ENCODE measurements at regions not wholly inside any gene's neighbourhood (a gene's known extent, or its start where the extent isn't known, plus 50 kb on each side); places are given as distances from the start of the nearest gene placed in this dataset.
"Not testable (repeated sequence)": the region's sequence is repeated elsewhere in the genome, so short reads cannot be mapped to it uniquely, and the experiment has no call there.

DNA sequence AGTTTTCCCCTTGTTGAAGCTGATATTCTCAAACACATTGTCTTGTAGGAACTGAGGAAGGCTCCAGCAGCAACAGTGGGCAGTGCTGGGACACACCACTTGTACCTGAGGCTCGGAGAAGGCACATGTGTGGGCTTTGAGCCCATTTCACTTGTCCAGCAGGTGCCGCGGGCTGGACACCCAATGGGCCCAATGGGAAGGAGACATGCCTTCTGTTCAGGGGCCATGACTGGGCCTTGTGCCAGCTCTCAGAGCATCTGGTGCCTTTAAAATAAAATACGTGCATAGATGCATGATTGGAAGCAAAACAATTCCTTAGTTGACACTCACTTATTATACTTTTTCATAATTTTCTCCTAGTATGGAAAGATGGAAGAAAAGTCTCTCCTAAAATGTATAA is 334.2 kb downstream of the KLF13 start:
- DNase-seq (ENCODE audit: low spot score): no peak
- TF ChIP-seq, protein P1, sequence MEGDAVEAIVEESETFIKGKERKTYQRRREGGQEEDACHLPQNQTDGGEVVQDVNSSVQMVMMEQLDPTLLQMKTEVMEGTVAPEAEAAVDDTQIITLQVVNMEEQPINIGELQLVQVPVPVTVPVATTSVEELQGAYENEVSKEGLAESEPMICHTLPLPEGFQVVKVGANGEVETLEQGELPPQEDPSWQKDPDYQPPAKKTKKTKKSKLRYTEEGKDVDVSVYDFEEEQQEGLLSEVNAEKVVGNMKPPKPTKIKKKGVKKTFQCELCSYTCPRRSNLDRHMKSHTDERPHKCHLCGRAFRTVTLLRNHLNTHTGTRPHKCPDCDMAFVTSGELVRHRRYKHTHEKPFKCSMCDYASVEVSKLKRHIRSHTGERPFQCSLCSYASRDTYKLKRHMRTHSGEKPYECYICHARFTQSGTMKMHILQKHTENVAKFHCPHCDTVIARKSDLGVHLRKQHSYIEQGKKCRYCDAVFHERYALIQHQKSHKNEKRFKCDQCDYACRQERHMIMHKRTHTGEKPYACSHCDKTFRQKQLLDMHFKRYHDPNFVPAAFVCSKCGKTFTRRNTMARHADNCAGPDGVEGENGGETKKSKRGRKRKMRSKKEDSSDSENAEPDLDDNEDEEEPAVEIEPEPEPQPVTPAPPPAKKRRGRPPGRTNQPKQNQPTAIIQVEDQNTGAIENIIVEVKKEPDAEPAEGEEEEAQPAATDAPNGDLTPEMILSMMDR (IDR thresholded peaks at IDR 0.05; ENCODE audit: borderline replicate concordance, control extremely low read depth, extremely low read depth, insufficient read depth, missing control alignments): no peak
- in situ Hi-C loops (cut with MboI; ENCODE audit: low sequenced_read_pairs, unreplicated experiment): no loop called here

DNA sequence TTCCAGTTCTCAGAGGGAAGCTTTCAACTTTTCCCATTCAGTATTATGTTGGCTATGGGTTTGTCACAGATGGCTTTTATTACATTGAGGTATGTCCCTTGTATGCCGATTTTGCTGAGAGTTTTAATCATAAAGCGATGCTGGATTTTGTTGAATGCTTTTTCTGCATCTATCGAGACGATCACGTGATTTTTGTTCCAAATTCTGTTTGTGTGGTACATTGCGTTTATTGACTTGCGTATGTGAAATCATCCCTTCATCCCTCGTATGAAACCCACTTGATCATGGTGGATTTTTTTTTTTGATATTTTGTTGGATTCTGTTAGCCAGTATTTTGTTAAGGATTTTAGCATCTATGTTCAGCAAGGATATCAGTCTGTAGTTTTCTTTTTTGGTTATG is 339.1 kb downstream of the KLF13 start:
- DNase-seq (ENCODE audit: low spot score); in situ Hi-C loops (cut with MboI; ENCODE audit: low sequenced_read_pairs, unreplicated experiment): not testable (repeated sequence)

DNA sequence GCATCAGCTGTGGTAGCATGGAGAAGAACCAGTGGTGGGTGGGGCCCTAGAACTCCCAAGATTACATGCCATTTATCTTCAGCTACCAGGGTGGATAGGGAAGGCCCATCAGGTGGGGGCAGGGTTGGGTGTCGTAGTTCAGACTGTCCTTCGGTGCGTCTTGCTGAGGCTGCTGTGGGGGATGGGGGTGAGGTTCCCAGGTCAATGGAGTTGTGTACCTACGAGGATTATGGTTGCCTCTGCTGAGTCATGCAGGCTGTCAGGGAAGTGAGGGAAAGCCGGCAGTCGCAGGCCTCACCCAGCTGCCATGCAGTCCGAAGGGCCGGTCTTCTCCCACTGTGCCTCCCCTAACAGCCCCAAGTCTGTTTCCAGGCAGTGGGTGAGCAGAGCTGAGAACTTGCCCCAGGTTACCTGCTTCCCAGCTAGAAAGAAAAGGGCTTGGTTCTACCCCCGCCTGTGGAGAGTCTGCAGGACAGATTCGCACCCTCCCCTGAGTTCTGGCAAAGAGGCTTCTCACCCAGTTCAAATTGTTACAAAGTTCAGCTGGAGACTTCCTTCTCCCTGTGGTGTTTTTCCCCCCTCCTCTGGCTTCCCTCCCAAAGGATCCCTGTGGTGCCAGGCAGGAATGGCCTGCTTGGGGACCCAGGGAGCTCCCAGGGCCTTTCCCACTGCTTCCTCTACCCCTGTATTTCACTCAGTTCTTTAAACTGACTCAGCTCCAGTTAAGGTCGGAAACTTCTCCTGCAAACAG is 342.7 kb downstream of the KLF13 start:
- DNase-seq (ENCODE audit: low spot score); in situ Hi-C loops (cut with MboI; ENCODE audit: low sequenced_read_pairs, unreplicated experiment): not testable (repeated sequence)

DNA sequence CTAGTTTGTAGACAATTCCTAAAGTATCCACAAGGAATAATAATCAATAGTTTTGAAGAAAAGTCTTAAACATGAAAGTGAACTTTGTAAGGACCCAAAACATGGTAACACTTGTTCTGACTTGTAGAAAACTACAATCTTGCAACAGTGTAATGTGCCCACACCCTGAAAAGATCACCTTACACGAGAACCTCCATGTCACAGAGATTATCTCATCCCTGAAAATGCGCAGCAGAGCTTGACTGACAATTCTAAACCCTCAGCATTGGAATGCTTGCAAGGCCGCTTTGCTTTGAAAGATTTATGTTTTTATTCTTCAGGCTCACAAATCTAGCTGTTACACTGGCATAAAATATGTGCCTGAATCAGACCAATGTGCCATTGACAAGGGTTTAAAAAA is 346.6 kb downstream of the KLF13 start:
- in situ Hi-C loops (cut with MboI; ENCODE audit: low sequenced_read_pairs, unreplicated experiment); DNase-seq (ENCODE audit: low spot score): not testable (repeated sequence)

DNA sequence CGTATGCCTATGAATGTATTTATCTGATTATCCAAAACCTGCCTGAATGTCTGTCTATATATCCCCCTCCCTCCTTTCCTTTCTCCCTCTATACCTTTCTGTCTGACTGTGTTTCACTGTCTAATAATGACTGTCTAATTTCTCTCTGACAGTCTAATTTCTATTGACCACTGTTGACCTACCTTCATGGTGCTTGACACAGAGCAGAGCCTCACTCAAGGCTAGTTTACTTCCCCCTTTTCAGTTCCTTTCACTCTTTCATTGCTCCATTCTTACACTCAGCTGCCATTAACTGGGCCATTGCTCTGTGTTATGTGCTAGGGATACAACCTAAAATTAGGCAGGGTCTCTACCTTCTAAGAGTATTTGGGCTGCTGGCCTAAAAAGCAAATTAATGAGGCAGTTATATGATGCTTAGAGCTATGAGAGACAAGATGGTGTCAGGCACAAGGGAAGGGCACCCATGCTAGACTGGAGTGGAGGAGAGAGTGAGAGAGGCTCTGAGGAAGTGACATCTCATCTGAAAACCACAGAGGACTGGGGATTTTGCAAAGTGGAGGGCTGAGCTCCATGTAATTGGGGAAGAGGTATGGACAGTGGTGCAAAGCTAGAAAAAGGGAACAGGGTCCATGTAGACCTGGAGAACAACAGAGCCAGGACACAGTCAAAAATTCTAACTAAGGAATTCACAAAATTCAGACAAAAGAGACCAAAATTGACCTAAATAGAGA is 348.6 kb upstream of the CHRNA7 start:
- in situ Hi-C loops (cut with MboI; ENCODE audit: low sequenced_read_pairs, unreplicated experiment): not testable (repeated sequence)

DNA sequence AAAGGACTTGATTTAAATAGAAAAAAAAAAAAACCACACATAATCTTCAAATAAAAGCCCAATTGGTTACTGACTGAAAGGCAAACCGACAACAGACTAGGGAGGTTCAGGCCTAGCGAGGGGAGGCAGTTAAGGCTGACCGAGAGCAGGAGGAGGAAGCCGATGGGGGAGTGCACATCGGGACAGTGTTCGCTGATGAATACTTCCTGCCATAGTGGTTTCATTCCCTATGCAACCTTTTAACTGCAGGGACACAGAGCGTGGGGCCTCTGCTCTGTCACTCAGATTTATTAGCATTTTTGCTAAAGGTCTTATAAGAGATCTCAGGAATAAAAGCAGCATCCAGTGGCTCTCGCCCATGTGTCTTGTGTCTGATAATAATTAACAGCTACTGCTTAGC is 343.2 kb upstream of the CHRNA7 start:
- in situ Hi-C loops (cut with MboI; ENCODE audit: low sequenced_read_pairs, unreplicated experiment); DNase-seq (ENCODE audit: low spot score): not testable (repeated sequence)

More for the DNA sequence above, 348.6 kb upstream of the CHRNA7 start:
- DNase-seq (ENCODE audit: low spot score): not testable (repeated sequence)

DNA sequence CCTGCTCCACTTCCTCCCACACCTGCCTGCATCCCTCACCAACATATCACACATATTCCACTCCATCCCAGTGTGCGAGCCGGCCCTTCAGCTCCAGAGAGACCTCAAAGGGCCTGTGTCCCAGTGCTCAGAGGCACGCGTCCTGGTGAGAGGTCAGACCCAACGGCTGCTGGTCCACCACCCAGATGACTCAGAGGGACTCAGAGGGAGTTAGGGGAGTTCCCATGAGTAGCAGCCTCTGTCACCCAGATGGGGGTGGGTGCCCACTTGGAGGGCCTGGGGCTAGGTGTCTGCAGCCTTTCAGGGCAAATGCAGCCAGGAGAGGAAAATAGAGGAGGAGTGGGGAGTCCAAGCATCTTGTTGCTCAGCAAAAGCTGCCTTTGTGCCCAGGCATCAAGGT is 333.8 kb upstream of the CHRNA7 start:
- DNase-seq (ENCODE audit: low spot score); in situ Hi-C loops (cut with MboI; ENCODE audit: low sequenced_read_pairs, unreplicated experiment): not testable (repeated sequence)

DNA sequence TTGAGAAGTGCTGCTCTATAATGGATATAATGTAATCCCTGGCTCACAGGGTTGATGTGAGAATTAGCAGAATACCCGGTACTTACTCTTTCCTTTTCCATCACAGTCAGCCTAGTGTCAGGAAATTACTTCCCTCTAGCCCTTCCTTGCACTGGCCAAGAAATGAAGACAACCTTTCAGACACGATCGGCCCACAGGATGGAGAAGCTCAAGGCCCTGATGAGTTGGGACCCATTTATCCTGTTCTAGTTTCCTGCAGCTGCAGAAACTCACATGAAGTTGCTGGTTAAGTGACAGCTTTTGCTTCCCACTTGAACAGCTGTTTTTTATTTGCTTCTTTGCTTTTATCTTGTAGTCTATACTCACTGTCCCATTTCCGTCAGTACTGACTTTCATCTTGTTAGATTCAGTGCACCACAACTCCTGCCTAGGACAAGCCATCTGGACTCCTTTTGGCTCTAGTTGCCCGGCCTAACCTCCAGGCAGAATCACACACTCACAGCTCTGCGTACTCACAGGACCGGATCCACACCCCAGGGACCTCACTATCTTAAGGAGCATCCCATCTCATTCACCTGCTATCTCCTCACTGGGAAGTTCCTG is 325.1 kb upstream of the CHRNA7 start:
- in situ Hi-C loops (cut with MboI; ENCODE audit: low sequenced_read_pairs, unreplicated experiment); DNase-seq (ENCODE audit: low spot score): not testable (repeated sequence)

DNA sequence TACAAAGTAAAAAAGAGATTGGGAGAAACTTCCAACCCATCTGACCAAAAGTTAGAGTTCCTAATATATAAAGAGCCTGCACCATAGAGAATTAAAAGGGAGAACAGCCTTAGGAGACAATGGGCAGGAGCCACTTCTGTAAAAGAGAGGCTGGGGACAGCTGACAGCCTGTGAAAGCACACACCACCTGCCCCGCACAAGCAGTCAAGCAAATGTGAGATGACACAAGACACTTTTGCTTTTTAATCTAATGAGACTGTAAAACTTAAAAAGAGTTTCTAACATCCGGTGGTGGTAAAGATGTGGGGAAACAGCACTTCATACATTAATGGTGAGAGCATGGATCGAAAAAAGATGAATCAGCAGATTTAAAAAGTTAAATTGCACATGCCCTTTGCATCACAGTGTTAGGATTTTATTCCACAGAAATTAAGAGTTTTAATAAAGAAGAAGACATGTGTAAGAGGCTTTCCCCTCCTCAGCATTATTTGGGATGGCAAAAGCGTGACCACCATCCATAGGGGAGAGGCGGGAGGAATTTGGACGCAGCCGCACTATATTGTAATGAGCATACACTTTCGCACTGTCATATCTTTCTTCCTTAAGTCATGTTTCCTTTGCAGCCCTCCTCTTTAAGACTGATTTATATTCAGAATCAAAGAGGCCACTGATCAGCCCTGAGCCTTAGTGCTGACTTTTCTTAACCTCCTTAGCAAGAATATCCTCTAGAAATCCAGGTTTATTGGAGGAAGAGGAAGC is 322.2 kb upstream of the CHRNA7 start:
- in situ Hi-C loops (cut with MboI; ENCODE audit: low sequenced_read_pairs, unreplicated experiment); DNase-seq (ENCODE audit: low spot score): not testable (repeated sequence)

DNA sequence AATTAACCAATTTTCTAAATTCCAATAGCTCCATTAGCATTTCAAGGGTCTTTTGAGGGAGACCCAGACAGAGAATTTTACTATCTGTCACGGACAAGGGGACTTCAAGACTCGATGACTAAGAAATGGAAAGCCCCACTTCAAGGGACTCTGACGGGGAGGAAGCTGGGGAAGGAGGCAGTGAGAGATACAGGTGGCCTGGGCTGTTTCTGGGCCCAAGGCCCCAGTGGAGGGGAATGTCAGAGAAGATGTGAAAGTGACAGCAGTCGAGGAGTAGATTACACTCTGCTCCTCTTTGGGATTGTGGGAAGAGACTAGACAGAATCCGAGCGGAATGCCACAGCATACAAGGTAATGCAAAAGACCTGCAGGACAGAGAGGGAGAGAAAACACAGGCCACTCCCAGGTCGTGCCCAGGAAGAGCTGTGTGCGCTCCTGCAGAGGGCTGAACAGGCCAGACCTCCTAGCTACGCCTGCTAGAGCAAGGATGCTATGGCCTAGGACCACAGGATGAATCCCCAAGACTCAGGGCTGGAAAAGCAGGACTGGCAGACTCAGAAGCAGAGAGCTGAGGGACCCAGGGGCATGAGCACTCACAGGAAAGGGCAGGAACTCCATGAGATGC is 321.5 kb upstream of the CHRNA7 start:
- in situ Hi-C loops (cut with MboI; ENCODE audit: low sequenced_read_pairs, unreplicated experiment); DNase-seq (ENCODE audit: low spot score): not testable (repeated sequence)

DNA sequence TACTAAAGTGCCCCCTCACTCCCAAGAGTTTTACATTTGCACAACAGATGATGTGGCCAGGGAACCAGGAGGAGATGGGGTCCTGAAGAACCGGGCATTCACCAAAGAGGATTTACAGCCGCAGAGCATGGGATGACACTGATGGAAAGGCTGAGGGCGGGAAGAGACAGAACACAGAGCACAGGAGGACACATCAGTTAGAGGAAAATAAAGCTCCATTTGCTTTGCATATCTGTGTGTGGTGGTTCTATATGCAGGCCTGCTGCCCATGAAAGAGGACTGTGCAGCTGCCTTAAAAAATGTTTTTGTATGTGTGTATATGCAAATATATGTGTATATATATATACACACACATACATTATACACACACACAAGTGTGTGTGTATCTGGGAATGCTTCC is 320.8 kb upstream of the CHRNA7 start:
- DNase-seq (ENCODE audit: low spot score); in situ Hi-C loops (cut with MboI; ENCODE audit: low sequenced_read_pairs, unreplicated experiment): not testable (repeated sequence)

DNA sequence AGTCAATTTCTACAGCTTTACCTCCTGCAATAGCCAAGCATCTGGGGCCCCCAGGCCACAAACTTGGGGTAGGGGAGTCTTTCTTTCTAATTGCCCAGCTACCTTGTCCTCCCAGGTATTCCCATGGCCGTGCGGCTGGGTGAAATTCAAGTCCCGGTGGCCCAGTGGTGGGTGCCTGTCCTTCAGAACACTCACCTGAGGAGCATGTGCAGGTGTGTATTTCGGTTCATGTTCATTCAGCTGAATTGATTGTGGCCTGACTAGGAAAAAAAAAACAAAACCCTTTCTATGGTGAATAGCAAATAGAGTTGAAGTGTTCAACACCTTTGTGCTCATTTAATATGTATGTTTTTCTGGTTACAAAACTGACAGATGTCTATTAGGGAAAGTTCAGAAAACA is 319.5 kb upstream of the CHRNA7 start:
- DNase-seq (ENCODE audit: low spot score); in situ Hi-C loops (cut with MboI; ENCODE audit: low sequenced_read_pairs, unreplicated experiment): not testable (repeated sequence)

DNA sequence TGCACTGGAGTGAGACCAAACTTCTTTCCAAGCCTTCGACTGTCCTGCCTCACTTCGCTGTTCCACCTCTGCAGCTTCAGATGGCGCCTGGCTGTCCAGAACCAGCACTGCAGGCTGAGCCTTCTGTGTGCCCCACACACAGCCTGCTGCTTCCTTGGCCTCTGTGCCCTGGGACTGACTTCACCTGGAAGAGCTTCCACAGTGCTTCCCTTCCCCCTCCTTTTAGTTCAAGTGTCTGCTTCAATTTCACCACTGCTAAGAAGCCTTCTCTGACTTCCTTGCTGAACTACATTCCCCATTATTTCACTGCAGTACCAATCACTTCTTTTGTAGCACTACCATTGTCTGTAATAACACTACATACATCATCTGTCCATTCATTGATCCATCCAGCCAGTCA is 315.1 kb upstream of the CHRNA7 start:
- DNase-seq (ENCODE audit: low spot score); in situ Hi-C loops (cut with MboI; ENCODE audit: low sequenced_read_pairs, unreplicated experiment): not testable (repeated sequence)

DNA sequence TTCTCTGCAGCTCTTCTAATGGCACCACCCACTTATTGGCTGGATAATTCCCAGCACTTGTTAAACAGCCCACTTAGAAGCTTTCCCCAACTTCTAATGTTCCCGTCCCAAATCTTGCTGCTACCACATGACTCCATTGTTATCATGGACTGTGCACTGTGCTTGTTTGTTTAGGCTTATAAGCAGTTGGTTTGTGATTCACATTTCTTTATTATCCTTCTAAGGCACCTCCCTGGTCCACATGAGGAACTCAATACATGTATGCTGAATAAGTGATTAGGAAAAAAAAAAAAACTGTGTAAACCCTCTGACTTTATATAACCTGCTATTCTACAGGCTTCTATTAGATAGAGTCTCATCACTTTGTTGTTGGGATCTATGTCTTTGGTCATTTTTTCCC is 311.7 kb upstream of the CHRNA7 start:
- in situ Hi-C loops (cut with MboI; ENCODE audit: low sequenced_read_pairs, unreplicated experiment): not testable (repeated sequence)

DNA sequence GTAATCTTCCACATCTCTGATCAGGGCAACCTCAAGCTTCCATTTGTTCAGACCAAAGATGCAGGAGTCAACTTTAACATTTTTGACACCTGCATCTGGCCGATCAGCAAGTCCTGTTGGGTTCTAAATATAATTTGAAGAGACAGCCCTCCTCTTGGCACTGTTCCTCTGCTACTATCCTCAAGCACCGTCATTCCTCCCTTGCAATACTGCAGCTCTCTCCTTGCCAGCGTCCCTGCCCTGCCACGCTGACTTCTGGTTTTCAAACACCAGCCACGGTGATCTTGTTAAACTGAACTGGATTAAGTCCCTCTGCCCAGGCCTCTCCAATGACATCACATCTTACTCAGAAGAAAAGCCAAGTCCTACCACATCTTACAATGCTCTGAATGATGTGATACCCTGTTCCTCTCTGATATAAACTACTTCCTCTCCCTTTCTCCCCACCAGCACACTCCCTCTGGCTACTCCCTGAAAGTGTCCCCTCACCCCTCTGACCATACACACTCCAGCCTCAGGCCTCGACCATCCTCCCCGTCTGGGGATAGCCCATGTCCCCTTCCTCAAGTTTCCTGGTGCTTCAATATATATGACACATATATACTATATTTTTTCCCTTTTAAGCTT is 310.8 kb upstream of the CHRNA7 start:
- in situ Hi-C loops (cut with MboI; ENCODE audit: low sequenced_read_pairs, unreplicated experiment): not testable (repeated sequence)

More for the DNA sequence above, 311.7 kb upstream of the CHRNA7 start:
- not testable (repeated sequence) for DNase-seq (ENCODE audit: low spot score)

DNA sequence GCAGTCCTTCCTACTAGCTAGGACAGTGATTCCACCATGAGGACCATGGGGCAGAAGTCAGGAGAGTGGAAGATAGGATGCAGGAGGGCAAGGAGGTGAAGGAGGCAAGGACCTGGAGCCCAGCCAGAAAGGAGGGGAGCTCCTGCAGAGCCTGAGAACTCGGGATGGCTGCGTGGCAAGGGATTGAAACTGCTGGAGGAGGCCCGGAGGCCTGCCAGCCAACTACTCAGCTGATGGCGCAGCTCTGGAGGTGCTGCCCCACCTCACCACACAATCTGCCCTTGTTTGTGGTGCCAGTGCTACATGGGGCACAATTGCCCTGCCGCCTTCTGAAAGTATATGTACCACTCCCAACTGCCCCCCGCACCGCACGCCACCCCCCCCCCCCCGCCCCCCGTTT is 307.3 kb upstream of the CHRNA7 start:
- DNase-seq (ENCODE audit: low spot score); in situ Hi-C loops (cut with MboI; ENCODE audit: low sequenced_read_pairs, unreplicated experiment): not testable (repeated sequence)

More for the DNA sequence above, 310.8 kb upstream of the CHRNA7 start:
- DNase-seq (ENCODE audit: low spot score): not testable (repeated sequence)

All from GM13976 (cell line).